GM12891 (cell line): ENCODE measurements at regions not wholly inside any gene's neighbourhood (a gene's known extent, or its start where the extent isn't known, plus 50 kb on each side); places are given as distances from the start of the nearest gene placed in this dataset.

ENCODE experiments used
- DNase-seq: peaks from one replicate; pipeline ENCODE4 v3.0.0; 2011; ENCODE audit warnings: low spot score; ENCODE audit not compliant: insufficient read length
- FAIRE-seq: peaks from 2 replicates; lab custom pipeline; 2011; peaks lifted over from hg19 to GRCh38; lab: Jason Lieb, UNC
- PAX5 ChIP-seq: IDR thresholded peaks from 2 replicates; pipeline ENCODE4 v1.6.1; 2011; ENCODE audit warnings: low read length, moderate library complexity, mild to moderate bottlenecking; ENCODE audit not compliant: insufficient read depth, severe bottlenecking
- POLR2A ChIP-seq: IDR thresholded peaks from 2 replicates; pipeline ENCODE4 v1.6.1; 2011; ENCODE audit warnings: low read depth, low read length, control low read depth
- POLR2AphosphoS5 ChIP-seq: IDR thresholded peaks from 2 replicates; pipeline ENCODE4 v1.6.1; 2011; ENCODE audit warnings: low read depth, low read length, control low read depth
- POU2F2 ChIP-seq: IDR thresholded peaks from 2 replicates; pipeline ENCODE4 v1.6.1; 2011; ENCODE audit warnings: low read depth, mild to moderate bottlenecking, control low read depth, low read length, moderate library complexity
- SPI1 ChIP-seq: IDR thresholded peaks from 2 replicates; pipeline ENCODE4 v1.6.1; 2011; ENCODE audit warnings: low read depth, low read length, control low read depth
- TAF1 ChIP-seq: IDR thresholded peaks from 2 replicates; pipeline ENCODE4 v1.6.1; 2011; ENCODE audit warnings: low read depth, low read length, control low read depth

DNA sequence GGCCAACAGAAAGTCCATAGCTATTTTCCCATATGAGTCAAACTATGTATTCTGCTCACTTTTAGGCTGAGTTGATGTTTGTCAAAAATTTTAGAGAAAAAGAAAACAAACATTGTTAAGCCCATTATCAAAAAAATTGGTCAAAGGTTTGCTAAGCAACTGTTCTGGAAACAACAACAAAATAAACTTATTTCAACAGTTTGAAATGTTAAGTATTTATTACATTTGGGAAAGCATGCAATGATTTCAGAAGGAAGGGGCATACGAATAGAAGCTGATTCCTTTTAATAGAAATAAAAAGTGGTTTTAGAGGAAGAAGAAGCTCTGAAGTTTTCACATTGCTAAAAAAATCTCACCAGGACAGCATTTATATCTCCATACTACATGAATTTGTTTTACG is 1837.5 kb upstream of the CELF4 start:
- FAIRE-seq (no peak), DNase-seq (no peak)
- TF ChIP-seq POLR2A (no peak), POLR2AphosphoS5 (no peak), SPI1 (no peak), PAX5 (no peak), POU2F2 (no peak), TAF1 (no peak)

DNA sequence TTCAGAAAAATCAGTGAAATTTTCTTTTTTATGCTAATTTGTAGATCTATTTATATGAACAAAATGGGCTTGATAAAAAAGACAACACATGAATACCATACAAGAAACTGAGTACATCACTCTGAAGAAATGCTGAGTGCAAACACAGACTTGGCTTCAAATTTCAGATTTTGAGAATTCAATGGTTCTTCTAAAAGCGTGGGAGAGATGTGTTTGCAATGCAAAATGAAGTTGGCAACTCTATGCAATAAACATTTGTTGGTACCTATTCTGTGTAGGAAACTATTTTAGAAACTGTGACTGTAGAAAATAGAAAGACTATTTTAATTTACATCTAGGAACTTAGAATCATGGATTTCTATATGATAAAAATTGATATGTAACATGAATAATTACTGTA is 1834.1 kb upstream of the CELF4 start:
- TF ChIP-seq PAX5 (no peak), POLR2AphosphoS5 (no peak), POU2F2 (no peak), SPI1 (no peak), TAF1 (no peak), POLR2A (no peak)
- no peak for DNase-seq
- FAIRE-seq = no peak

- no peak for FAIRE-seq
- TF ChIP-seq TAF1 (no peak), POLR2AphosphoS5 (no peak), SPI1 (no peak), POU2F2 (no peak), PAX5 (no peak), POLR2A (no peak)
- no peak for DNase-seq
These were observed 1830.6 kb upstream of the CELF4 start for GRCh38 chr18:39396168-39396567.

GRCh38 chr18:39389800-39390379 is 1824.3 kb upstream of the CELF4 start:
- DNase-seq (no peak), FAIRE-seq (no peak)
- TF ChIP-seq SPI1 (no peak), POLR2A (no peak), TAF1 (no peak), POLR2AphosphoS5 (no peak), PAX5 (no peak), POU2F2 (no peak)

DNA sequence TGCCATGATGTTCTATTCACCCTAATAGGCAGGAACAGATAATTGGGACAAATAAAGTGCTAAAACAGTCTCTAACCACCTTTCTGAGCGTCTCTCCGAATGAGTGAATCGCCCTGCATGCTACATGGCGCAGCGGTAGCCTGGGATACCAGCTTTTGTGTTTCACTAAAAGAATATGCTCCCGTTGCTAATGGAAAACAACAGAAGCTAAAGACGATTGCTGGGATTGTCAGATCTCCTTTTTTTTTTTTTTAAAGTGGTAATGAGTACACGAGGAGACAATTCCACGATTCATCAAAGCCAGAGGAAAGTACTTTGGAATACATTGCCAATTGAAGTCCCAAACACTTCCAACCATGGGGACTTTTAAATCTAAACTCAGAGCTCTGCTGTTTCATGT is 1815.3 kb upstream of the CELF4 start:
- no peak for FAIRE-seq
- no peak for DNase-seq
- TF ChIP-seq POLR2AphosphoS5 = no peak
- no peak for TF ChIP-seq SPI1
- no peak for TF ChIP-seq POU2F2
- no peak for TF ChIP-seq PAX5
- TF ChIP-seq POLR2A = no peak
- no peak for TF ChIP-seq TAF1

DNA sequence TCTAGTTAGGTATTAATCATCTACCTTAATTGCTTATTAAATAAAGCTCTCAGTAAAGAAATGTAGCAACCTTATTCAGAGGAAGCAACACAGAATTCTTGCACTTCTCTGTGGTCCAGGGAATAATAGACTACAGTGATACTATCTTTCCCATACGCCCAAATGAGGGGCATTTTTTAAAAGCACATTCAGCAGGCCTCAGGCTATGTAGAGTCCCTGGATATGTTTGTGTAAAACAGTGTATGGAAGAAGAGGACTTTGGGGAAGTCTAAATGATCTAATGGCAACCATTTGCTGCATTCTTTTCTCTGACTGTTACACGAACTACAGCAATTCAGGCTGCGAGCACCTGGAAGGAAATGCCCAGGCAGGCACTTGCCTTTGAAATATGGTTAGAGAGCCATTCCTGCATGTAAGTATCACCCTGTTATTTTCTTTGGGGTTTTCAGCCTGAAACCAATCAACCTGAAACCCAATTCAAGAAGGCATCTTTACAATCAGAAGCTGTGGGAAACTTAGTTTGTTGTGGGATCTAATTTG is 1814.7 kb upstream of the CELF4 start:
- DNase-seq (no peak), FAIRE-seq (no peak)
- TF ChIP-seq POLR2A = no peak
- TF ChIP-seq POU2F2 = no peak
- TF ChIP-seq PAX5 = no peak
- no peak for TF ChIP-seq POLR2AphosphoS5
- TF ChIP-seq TAF1 = no peak
- TF ChIP-seq SPI1 = no peak

DNA sequence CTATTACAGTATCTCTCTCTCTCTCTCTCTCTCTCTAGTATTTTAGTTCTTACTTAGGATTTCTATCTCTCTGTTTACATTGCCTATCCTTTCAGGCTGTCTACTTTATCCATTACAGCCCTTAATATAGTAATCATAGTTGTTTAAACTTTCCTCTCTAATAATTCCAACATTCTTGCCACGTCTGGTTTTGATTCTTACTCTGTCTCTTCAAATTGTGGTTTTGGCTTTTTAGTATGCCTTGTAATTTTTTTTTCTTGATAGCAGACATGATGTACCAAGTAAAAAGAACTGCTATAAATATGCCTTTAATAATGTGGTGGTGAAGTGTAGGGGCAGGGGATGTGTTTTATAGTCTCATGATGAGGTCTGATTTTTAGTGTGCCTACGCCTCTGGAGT is 1809.5 kb upstream of the CELF4 start:
- TF ChIP-seq SPI1 = no peak
- TF ChIP-seq POLR2AphosphoS5 = no peak
- no peak for TF ChIP-seq TAF1
- TF ChIP-seq PAX5 = no peak
- no peak for TF ChIP-seq POLR2A
- TF ChIP-seq POU2F2 = no peak
- FAIRE-seq = no peak
- DNase-seq = no peak

DNA sequence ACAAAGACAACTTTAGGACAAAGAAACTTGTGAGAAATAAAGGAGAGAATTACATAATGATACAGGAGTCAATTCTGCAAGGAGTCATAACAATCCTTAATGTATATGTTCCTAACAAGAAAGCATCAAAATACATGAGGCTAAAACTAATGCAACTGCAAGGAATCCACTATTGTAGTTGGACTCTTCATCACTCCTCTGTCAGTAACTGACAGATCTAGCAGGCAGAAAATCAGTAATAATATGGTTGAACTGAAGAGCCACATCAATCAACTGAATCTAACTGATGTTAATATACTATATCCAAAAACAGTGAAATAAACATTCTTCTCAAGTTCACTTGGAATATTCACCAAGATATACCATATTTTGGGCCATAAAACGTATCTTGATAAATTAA is 1806.4 kb upstream of the CELF4 start:
- TF ChIP-seq POU2F2 (no peak), SPI1 (no peak), PAX5 (no peak), POLR2A (no peak), TAF1 (no peak), POLR2AphosphoS5 (no peak)
- DNase-seq (no peak), FAIRE-seq (no peak)

DNA sequence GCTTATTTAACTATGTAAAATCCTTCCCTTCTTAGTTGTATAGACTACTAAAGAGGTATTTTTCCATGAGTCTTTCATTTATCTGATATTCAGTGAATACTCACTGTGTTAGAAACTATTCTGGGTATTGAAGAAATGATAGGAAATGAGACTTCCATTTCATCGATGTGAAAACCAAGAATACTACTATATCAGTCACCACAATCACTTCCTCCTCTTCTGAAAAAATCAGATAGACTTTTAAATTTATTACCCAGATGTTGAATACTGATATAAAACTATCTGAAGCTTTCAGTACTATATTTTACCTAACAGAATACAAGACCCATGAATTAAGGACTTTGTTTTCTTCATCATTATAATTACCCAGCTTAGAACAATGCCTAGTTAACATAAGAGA is 1801.1 kb upstream of the CELF4 start:
- DNase-seq = no peak
- FAIRE-seq = no peak
- TF ChIP-seq SPI1 (no peak), POU2F2 (no peak), PAX5 (no peak), POLR2A (no peak), TAF1 (no peak), POLR2AphosphoS5 (no peak)

GRCh38 chr18:39365836-39366485 is 1800.4 kb upstream of the CELF4 start:
- FAIRE-seq (no peak), DNase-seq (no peak)
- TF ChIP-seq POLR2A (no peak), PAX5 (no peak), SPI1 (no peak), POU2F2 (no peak), TAF1 (no peak), POLR2AphosphoS5 (no peak)
